ENCODE measurements at regions not wholly inside any gene's neighbourhood (a gene's known extent, or its start where the extent isn't known, plus 50 kb on each side); places are given as distances from the start of the nearest gene placed in this dataset.
"Not testable (repeated sequence)": the region's sequence is repeated elsewhere in the genome, so short reads cannot be mapped to it uniquely, and the experiment has no call there.

GRCh38 chr2:57493966-57494365 lies 552.6 kb upstream of the VRK2 start:
- H3K4ac ChIP-seq (replicated peaks; ENCODE audit: insufficient read length, low read depth, low read length); H3K27ac ChIP-seq (ENCODE audit: low read depth, low read length); H3K14ac ChIP-seq (ENCODE audit: insufficient read length); H2AFZ ChIP-seq (ENCODE audit: low read length); H3K23ac ChIP-seq (ENCODE audit: insufficient read length); H3K4me2 ChIP-seq (ENCODE audit: insufficient read depth in 1 of 2, low read depth in 2 of 2, low read length in 2 of 2); H3K9ac ChIP-seq (replicated peaks in 1 of 4; ENCODE audit: extremely low read depth in 1 of 4, low read depth in 3 of 4, low read length in 3 of 4); H2AK5ac ChIP-seq (ENCODE audit: low read depth, low read length); H2BK20ac ChIP-seq (ENCODE audit: low read length); H4K91ac ChIP-seq (replicated peaks; ENCODE audit: insufficient read length, low read length); H3K4me3 ChIP-seq (ENCODE audit: extremely low read depth in 1 of 4, insufficient read depth in 2 of 4, low read depth in 3 of 4, low read length in 4 of 4); DNase-seq (ENCODE audit: low read depth in 1 of 2, low spot score in 2 of 2); H3K36me3 ChIP-seq (ENCODE audit: control insufficient read depth in 2 of 4, insufficient read depth in 4 of 4, low read length in 3 of 4); H4K5ac ChIP-seq (ENCODE audit: insufficient read length, low read depth, low read length); POLR2A ChIA-PET (ENCODE audit: partially characterized antibody); H3K9me3 ChIP-seq (ENCODE audit: insufficient read depth in 2 of 2, low read depth in 1 of 2, low read length in 1 of 2); H2BK5ac ChIP-seq (ENCODE audit: low read depth, low read length); H3K79me2 ChIP-seq (ENCODE audit: control insufficient read depth in 1 of 2, insufficient read depth in 2 of 2, low read length in 2 of 2); H3K4me1 ChIP-seq (replicated peaks in 1 of 4; ENCODE audit: control insufficient read depth in 3 of 4, insufficient read depth in 4 of 4, low read length in 3 of 4); H3K27me3 ChIP-seq (replicated peaks in 1 of 4; ENCODE audit: control insufficient read depth in 3 of 4, extremely low read depth in 1 of 4, insufficient read depth in 3 of 4, low read length in 3 of 4); H3K23me2 ChIP-seq (ENCODE audit: low read depth, low read length); H4K20me1 ChIP-seq (replicated peaks in 1 of 2; ENCODE audit: control insufficient read depth in 1 of 2, insufficient read depth in 2 of 2, low read length in 2 of 2); H4K8ac ChIP-seq (ENCODE audit: extremely low read depth, insufficient read depth, low read length); H2BK12ac ChIP-seq (ENCODE audit: low read depth, low read length); H3K79me1 ChIP-seq (ENCODE audit: low read depth, low read length); H3K18ac ChIP-seq (ENCODE audit: extremely low read depth, low read length); H3K56ac ChIP-seq (replicated peaks; ENCODE audit: insufficient read length, low read depth, low read length); FAIRE-seq; H2BK120ac ChIP-seq (replicated peaks; ENCODE audit: low read depth, low read length); H2BK15ac ChIP-seq (ENCODE audit: low read length): not testable (repeated sequence)
- 96% methylated on average over 4 of the region's 4 CpGs; no CpG with 5 or more reads in 1 of the 2 experiments for WGBS, 2 experiments (ENCODE audit: extremely low coverage in 1 of 2, insufficient coverage in 1 of 2, insufficient read length in 1 of 2, insufficient replicate concordance in 2 of 2, low coverage in 1 of 2, low lambda C conversion rate in 2 of 2, missing lambda C conversion rate in 1 of 2)
- peak; percentile 43; the same call in 1 of the 2 replicates for TF ChIP-seq CEBPB (IDR thresholded peaks at IDR 0.05; ENCODE audit: low read depth, low read length)
- CTCF ChIA-PET (ENCODE audit: partially characterized antibody): interaction anchor here (1.2 kb wide), 1 partner anchor 56 kb away, joined by 3 read pairs; no protein-coding TSS in a partner anchor

Measured in H1 (cell line).